HG02870 (cell line): ENCODE measurements at regions not wholly inside any gene's neighbourhood (a gene's known extent, or its start where the extent isn't known, plus 50 kb on each side); places are given as distances from the start of the nearest gene placed in this dataset.

Experiments used
- ATAC-seq: cut with Tn5 transposase; IDR thresholded peaks from one replicate; pipeline ENCODE4 v1.9.1; 2021; ENCODE audit warnings: mild to moderate bottlenecking, moderate library complexity; ENCODE audit not compliant: unreplicated experiment

GRCh38 chr3:147925272-147925671 is 516.1 kb downstream of the ZIC1 start:
- ATAC-seq = no peak

- ATAC-seq = no peak
These were observed 521.2 kb downstream of the ZIC1 start for GRCh38 chr3:147930232-147930807.

GRCh38 chr3:147934451-147935180 is 525.5 kb downstream of the ZIC1 start:
- no peak for ATAC-seq

GRCh38 chr3:147937341-147937740 is 528.2 kb downstream of the ZIC1 start:
- ATAC-seq = no peak

- no peak for ATAC-seq
These were observed 528.7 kb downstream of the ZIC1 start for GRCh38 chr3:147937891-147938290.

- ATAC-seq = no peak
These were observed 530.3 kb downstream of the ZIC1 start for GRCh38 chr3:147939425-147939824.

- no peak for ATAC-seq
These were observed 530.7 kb downstream of the ZIC1 start for GRCh38 chr3:147939839-147940238.

- no peak for ATAC-seq
These were observed 531.4 kb downstream of the ZIC1 start for GRCh38 chr3:147940405-147941193.

GRCh38 chr3:147941969-147942368 is 532.8 kb downstream of the ZIC1 start:
- ATAC-seq = no peak

GRCh38 chr3:147943265-147943945 is 534.2 kb downstream of the ZIC1 start:
- no peak for ATAC-seq

- ATAC-seq = no peak
These were observed 536.9 kb downstream of the ZIC1 start for GRCh38 chr3:147945968-147946519.

- ATAC-seq = no peak
These were observed 547.5 kb downstream of the ZIC1 start for GRCh38 chr3:147956615-147957014.

GRCh38 chr3:147958754-147959153 is 549.6 kb downstream of the ZIC1 start:
- no peak for ATAC-seq

- ATAC-seq = no peak
These were observed 551.6 kb downstream of the ZIC1 start for GRCh38 chr3:147960786-147961185.

GRCh38 chr3:147962408-147963164 is 553.4 kb downstream of the ZIC1 start:
- no peak for ATAC-seq

- ATAC-seq = no peak
These were observed 554.5 kb downstream of the ZIC1 start for GRCh38 chr3:147963711-147964110.

GRCh38 chr3:147975165-147975564 is 566.0 kb downstream of the ZIC1 start:
- no peak for ATAC-seq

GRCh38 chr3:147977001-147977400 is 567.8 kb downstream of the ZIC1 start:
- no peak for ATAC-seq

GRCh38 chr3:147987549-147987948 is 578.4 kb downstream of the ZIC1 start:
- no peak for ATAC-seq

- ATAC-seq = no peak
These were observed 580.2 kb downstream of the ZIC1 start for GRCh38 chr3:147989344-147989743.
